Uterus (tissue), 3 donors: ENCODE measurements at regions not wholly inside any gene's neighbourhood (a gene's known extent, or its start where the extent isn't known, plus 50 kb on each side); places are given as distances from the start of the nearest gene placed in this dataset.

Source experiments
- DNase-seq, 2 donors: peaks; one replicate each; pipeline ENCODE4 v3.0.0-alpha.2; 2019 to 2020
- H3K27ac ChIP-seq, 2 donors: fragments of 200-600 bp; sonication (generic); 1 replicate in 1 of 2; 2 replicates in 1 of 2; pipeline ENCODE4 v1.5.1; 2016 to 2018
- H3K27me3 ChIP-seq, 2 donors: fragments of 200-600 bp; sonication (generic); one replicate each; pipeline ENCODE4 v1.5.1; 2018 to 2019; ENCODE audit warnings: control low read depth in 1 of 2
- H3K36me3 ChIP-seq, 2 donors: fragments of 200-600 bp; sonication (generic); one replicate each; pipeline ENCODE4 v1.5.1; 2019; ENCODE audit warnings: control low read depth in 1 of 2
- H3K4me1 ChIP-seq, 2 donors: fragments of 200-600 bp; sonication (generic); one replicate each; pipeline ENCODE4 v1.5.1; 2018 to 2019; ENCODE audit warnings: control low read depth in 1 of 2
- H3K4me3 ChIP-seq, 2 donors: fragments of 200-600 bp; sonication (generic); 1 replicate in 1 of 2; 2 replicates in 1 of 2; pipeline ENCODE4 v1.5.1; 2018 to 2019; ENCODE audit warnings: mild to moderate bottlenecking in 1 of 2
- H3K9me3 ChIP-seq, 2 donors: fragments of 200-600 bp; sonication (generic); one replicate each; pipeline ENCODE4 v1.5.1; 2019; ENCODE audit warnings: control low read depth in 1 of 2
- POLR2A ChIP-seq, 2 donors: fragments of 450-650 bp; IDR thresholded peaks; one replicate each; pipeline ENCODE4 v1.6.1; 2016; ENCODE audit warnings: antibody characterized with exemption in 2 of 2, mild to moderate bottlenecking in 1 of 2, moderate library complexity in 1 of 2
- intact Hi-C: fragments of 100-400 bp; cut with DNase I; formaldehyde crosslinking; loops from one replicate; pipeline ENCODE4 v1.15.1; 2023; ENCODE audit warnings: low total_unique reads
- TF ChIP-seq, protein P1 (sequence below), 4 experiments: fragments of 200-600 bp in 2 of 4; fragments of 450-650 bp in 2 of 4; sonication (generic) in 2 of 4; IDR thresholded peaks; one replicate each; pipeline ENCODE4 v1.5.1; 2016 to 2019; ENCODE audit warnings: antibody characterized with exemption in 4 of 4, mild to moderate bottlenecking in 2 of 4, moderate library complexity in 1 of 4
- donor health status: DM: yes; HTN: yes; CAD: no.

GRCh38 chr2:239853706-239854327 is 171.3 kb downstream of the NDUFA10 start:
- Histone ChIP-seq H3K4me1 (no peaks in the 10 kb centered on the region), H3K4me3 (no peak overlapping the region), H3K9me3 (peaks cover 0 to 14% of the 10 kb centered on the region in 2 donors), H3K27me3 (no peaks in the 10 kb centered on the region), H3K27ac (no peak overlapping the region), H3K36me3 (no peaks in the 10 kb centered on the region)
- no peak for DNase-seq
- intact Hi-C loops, result no loop called here
- TF ChIP-seq, protein P1, sequence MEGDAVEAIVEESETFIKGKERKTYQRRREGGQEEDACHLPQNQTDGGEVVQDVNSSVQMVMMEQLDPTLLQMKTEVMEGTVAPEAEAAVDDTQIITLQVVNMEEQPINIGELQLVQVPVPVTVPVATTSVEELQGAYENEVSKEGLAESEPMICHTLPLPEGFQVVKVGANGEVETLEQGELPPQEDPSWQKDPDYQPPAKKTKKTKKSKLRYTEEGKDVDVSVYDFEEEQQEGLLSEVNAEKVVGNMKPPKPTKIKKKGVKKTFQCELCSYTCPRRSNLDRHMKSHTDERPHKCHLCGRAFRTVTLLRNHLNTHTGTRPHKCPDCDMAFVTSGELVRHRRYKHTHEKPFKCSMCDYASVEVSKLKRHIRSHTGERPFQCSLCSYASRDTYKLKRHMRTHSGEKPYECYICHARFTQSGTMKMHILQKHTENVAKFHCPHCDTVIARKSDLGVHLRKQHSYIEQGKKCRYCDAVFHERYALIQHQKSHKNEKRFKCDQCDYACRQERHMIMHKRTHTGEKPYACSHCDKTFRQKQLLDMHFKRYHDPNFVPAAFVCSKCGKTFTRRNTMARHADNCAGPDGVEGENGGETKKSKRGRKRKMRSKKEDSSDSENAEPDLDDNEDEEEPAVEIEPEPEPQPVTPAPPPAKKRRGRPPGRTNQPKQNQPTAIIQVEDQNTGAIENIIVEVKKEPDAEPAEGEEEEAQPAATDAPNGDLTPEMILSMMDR (IDR thresholded peaks at IDR 0.05), result no peak
- TF ChIP-seq POLR2A (IDR thresholded peaks at IDR 0.05), result no peak

GRCh38 chr2:239853121-239853520 is 172.0 kb downstream of the NDUFA10 start:
- Histone ChIP-seq H3K27me3 (no peaks in the 10 kb centered on the region), H3K4me3 (no peak overlapping the region), H3K9me3 (peaks cover 0 to 14% of the 10 kb centered on the region in 2 donors), H3K27ac (no peak overlapping the region), H3K36me3 (no peaks in the 10 kb centered on the region), H3K4me1 (no peaks in the 10 kb centered on the region)
- DNase-seq, result no peak
- intact Hi-C loops, result no loop called here
- TF ChIP-seq, protein P1 (IDR thresholded peaks at IDR 0.05), result no peak
- TF ChIP-seq POLR2A (IDR thresholded peaks at IDR 0.05), result no peak

- no peak overlapping the region for H3K27ac ChIP-seq
- DNase-seq, result no peak
- no peaks in the 10 kb centered on the region for H3K36me3 ChIP-seq
- intact Hi-C loops, result no loop called here
- no peak overlapping the region for H3K4me3 ChIP-seq
- peaks cover 0 to 14% of the 10 kb centered on the region in 2 donors for H3K9me3 ChIP-seq
- no peak for TF ChIP-seq POLR2A (IDR thresholded peaks at IDR 0.05)
- TF ChIP-seq, protein P1 (IDR thresholded peaks at IDR 0.05), result no peak
- no peaks in the 10 kb centered on the region for H3K27me3 ChIP-seq
- no peaks in the 10 kb centered on the region for H3K4me1 ChIP-seq
Observed at GRCh38 chr2:239852272-239852671, 172.9 kb downstream of the NDUFA10 start.

DNA sequence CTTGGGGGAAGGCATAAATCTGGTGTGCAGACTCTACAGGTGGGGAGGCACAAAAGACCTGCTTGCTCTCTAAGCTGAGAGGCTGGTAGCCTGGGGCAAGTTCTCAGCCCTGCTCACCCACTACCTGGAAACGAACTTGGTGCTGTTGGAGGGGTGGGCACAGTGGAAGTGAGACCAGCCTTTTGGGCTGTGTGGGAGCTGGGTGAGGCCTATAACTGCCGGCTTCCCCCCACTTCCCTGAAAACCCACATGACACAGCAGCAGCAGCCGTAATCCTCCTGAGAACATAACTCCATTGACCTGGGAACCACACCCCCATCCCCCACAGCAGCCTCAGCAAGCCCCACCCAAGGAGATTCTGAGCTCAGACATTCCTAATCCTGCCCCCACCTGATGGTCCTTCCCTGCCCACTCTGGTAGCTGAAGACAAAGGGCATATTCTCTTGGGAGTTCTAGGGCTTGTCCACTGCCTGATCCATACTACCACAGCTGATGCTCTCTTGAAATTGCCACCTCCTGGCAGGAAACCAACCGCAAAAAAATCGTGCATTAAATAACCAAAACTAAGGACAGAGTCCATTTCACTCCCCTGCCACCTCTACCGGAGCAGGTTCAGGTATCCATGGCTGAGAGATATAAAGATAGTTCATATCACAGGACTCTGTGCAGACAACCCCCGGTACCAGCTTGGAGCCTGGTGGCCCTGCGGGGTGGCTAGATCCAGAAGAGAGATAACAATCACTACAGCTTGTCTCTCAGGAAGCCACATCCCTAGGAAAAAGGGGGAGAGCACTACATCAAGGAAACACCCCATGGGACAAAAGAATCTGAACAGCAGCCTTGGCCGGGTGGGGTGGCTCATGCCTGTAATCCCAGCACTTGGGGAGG is 178.1 kb downstream of the NDUFA10 start:
- TF ChIP-seq, protein P1 (IDR thresholded peaks at IDR 0.05), result no peak
- no peak for TF ChIP-seq POLR2A (IDR thresholded peaks at IDR 0.05)
- Histone ChIP-seq H3K27ac (no peak overlapping the region), H3K36me3 (no peaks in the 10 kb centered on the region), H3K4me1 (no peaks in the 10 kb centered on the region), H3K4me3 (no peak overlapping the region), H3K27me3 (no peaks in the 10 kb centered on the region), H3K9me3 (peaks cover 0 to 14% of the 10 kb centered on the region in 2 donors)
- DNase-seq, result no peak
- intact Hi-C loops, result no loop called here

GRCh38 chr2:239845968-239846367 is 179.2 kb downstream of the NDUFA10 start:
- intact Hi-C loops, result no loop called here
- H3K36me3 ChIP-seq, result no peaks in the 10 kb centered on the region
- H3K4me3 ChIP-seq, result no peak overlapping the region
- peaks cover 0 to 8% of the 10 kb centered on the region in 2 donors for H3K9me3 ChIP-seq
- no peak for DNase-seq
- H3K4me1 ChIP-seq, result no peaks in the 10 kb centered on the region
- no peak overlapping the region for H3K27ac ChIP-seq
- TF ChIP-seq POLR2A (IDR thresholded peaks at IDR 0.05), result no peak
- TF ChIP-seq, protein P1 (IDR thresholded peaks at IDR 0.05), result no peak
- no peaks in the 10 kb centered on the region for H3K27me3 ChIP-seq
